Ascending aorta (tissue), 2 donors: ENCODE measurements at regions not wholly inside any gene's neighbourhood (a gene's known extent, or its start where the extent isn't known, plus 50 kb on each side); places are given as distances from the start of the nearest gene placed in this dataset.

ENCODE experiments used
- DNase-seq, 2 donors: peaks; one replicate each; pipeline ENCODE4 v3.0.0-alpha.2; 2019; ENCODE audit warnings: low spot score in 2 of 2
- H3K27ac ChIP-seq, 2 donors: fragments of 200-600 bp; sonication (generic); one replicate each; pipeline ENCODE4 v1.5.1; 2016 to 2017; ENCODE audit warnings: mild to moderate bottlenecking in 1 of 2
- H3K27me3 ChIP-seq: fragments of 200-600 bp; sonication (generic); one replicate; pipeline ENCODE4 v1.5.1; 2017
- H3K36me3 ChIP-seq, 2 donors: fragments of 200-600 bp; sonication (generic); one replicate each; pipeline ENCODE4 v1.5.1; 2016
- H3K4me1 ChIP-seq, 2 donors: fragments of 200-600 bp; sonication (generic); one replicate each; pipeline ENCODE4 v1.5.1; 2016 to 2017; ENCODE audit warnings: mild to moderate bottlenecking in 1 of 2
- H3K4me3 ChIP-seq, 2 donors: fragments of 200-600 bp; sonication (generic); one replicate each; pipeline ENCODE4 v1.5.1; 2016 to 2017; ENCODE audit warnings: mild to moderate bottlenecking in 1 of 2
- H3K9me3 ChIP-seq, 2 donors: fragments of 200-600 bp; sonication (generic); one replicate each; pipeline ENCODE4 v1.5.1; 2016
- intact Hi-C: fragments of 100-400 bp; cut with DNase I; formaldehyde crosslinking; loops from one replicate; pipeline ENCODE4 v1.15.1; 2023
- TF ChIP-seq, protein P1 (sequence below), 3 experiments: fragments of 200-600 bp in 2 of 3; fragments of 450-650 bp in 1 of 3; sonication (generic) in 2 of 3; IDR thresholded peaks; one replicate each; pipeline ENCODE4 v1.5.1; 2016 to 2019; ENCODE audit warnings: antibody characterized with exemption in 3 of 3, mild to moderate bottlenecking in 1 of 3, moderate library complexity in 1 of 3

DNA sequence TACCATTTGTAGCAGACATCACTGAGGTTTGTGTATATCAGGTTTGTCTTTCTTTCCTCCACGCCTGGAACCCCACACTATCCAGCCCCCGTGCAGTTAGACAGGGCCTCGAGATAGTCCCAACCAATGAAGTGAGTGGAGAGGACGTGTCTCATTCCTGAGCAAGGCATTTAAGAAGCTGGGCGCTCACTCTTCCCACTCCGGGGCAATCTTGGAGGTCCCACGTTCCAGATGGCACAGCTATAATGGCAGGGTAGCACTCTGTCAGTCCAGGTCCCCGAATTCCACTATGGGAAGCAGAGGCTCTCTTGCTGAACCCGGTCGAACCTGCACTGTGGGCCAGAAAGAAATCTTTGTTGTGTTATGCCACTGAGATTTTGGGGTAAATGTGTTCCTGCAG, 57.3 kb upstream of the CSF3R start:
- DNase-seq = no peak
- no peak overlapping the region for H3K27ac ChIP-seq
- no peaks in the 10 kb centered on the region for H3K36me3 ChIP-seq
- no peak overlapping the region for H3K4me3 ChIP-seq
- no peaks in the 10 kb centered on the region for H3K27me3 ChIP-seq
- no peaks in the 10 kb centered on the region for H3K9me3 ChIP-seq
- TF ChIP-seq, protein P1, sequence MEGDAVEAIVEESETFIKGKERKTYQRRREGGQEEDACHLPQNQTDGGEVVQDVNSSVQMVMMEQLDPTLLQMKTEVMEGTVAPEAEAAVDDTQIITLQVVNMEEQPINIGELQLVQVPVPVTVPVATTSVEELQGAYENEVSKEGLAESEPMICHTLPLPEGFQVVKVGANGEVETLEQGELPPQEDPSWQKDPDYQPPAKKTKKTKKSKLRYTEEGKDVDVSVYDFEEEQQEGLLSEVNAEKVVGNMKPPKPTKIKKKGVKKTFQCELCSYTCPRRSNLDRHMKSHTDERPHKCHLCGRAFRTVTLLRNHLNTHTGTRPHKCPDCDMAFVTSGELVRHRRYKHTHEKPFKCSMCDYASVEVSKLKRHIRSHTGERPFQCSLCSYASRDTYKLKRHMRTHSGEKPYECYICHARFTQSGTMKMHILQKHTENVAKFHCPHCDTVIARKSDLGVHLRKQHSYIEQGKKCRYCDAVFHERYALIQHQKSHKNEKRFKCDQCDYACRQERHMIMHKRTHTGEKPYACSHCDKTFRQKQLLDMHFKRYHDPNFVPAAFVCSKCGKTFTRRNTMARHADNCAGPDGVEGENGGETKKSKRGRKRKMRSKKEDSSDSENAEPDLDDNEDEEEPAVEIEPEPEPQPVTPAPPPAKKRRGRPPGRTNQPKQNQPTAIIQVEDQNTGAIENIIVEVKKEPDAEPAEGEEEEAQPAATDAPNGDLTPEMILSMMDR (IDR thresholded peaks at IDR 0.05) = no peak
- no peaks in the 10 kb centered on the region for H3K4me1 ChIP-seq
- intact Hi-C loops = no loop called here

GRCh38 chr1:36539526-36539925, 56.8 kb upstream of the CSF3R start:
- Histone ChIP-seq H3K9me3 (no peaks in the 10 kb centered on the region), H3K36me3 (no peaks in the 10 kb centered on the region), H3K4me3 (no peak overlapping the region), H3K27ac (no peak overlapping the region), H3K4me1 (no peaks in the 10 kb centered on the region), H3K27me3 (no peaks in the 10 kb centered on the region)
- intact Hi-C loops = no loop called here
- TF ChIP-seq, protein P1 (IDR thresholded peaks at IDR 0.05) = no peak
- no peak for DNase-seq

GRCh38 chr1:36537991-36538390, 55.3 kb upstream of the CSF3R start:
- Histone ChIP-seq H3K4me3 (no peak overlapping the region), H3K4me1 (no peaks in the 10 kb centered on the region), H3K27me3 (no peaks in the 10 kb centered on the region), H3K36me3 (no peaks in the 10 kb centered on the region), H3K9me3 (no peaks in the 10 kb centered on the region), H3K27ac (no peak overlapping the region)
- intact Hi-C loops = no loop called here
- TF ChIP-seq, protein P1 (IDR thresholded peaks at IDR 0.05) = no peak
- no peak for DNase-seq

DNA sequence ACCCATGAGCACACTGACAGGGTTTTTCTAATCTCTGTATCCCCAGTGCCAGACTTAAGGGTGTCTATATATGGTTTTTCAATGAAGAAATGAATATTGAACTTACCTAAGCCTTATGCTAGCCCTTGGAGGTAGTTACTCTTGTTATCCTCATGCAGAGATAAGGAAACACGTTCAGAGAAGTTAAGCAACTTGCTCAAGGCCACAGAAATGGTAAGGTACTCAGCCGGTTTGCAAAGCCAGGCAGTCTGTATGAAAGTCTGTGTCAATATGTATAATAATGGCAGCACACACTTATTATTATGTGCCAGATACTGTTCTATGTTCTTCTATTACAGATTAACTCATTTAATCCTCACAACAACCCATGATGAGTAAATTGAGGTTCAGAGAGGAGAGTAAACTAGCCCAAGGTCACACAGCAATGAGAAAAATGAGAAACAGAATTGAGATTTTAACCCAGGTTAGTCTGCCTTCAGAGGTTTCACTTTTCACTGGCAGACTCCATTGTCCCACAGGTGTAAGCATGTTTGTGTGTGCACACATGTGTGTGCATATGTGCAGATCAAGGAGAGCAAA, 54.6 kb upstream of the CSF3R start:
- no peaks in the 10 kb centered on the region for H3K4me1 ChIP-seq
- no peaks in the 10 kb centered on the region for H3K27me3 ChIP-seq
- H3K9me3 ChIP-seq = no peaks in the 10 kb centered on the region
- H3K27ac ChIP-seq = no peak overlapping the region
- TF ChIP-seq, protein P1 (IDR thresholded peaks at IDR 0.05) = no peak
- no peaks in the 10 kb centered on the region for H3K36me3 ChIP-seq
- intact Hi-C loops = no loop called here
- no peak overlapping the region for H3K4me3 ChIP-seq
- DNase-seq = no peak

DNA sequence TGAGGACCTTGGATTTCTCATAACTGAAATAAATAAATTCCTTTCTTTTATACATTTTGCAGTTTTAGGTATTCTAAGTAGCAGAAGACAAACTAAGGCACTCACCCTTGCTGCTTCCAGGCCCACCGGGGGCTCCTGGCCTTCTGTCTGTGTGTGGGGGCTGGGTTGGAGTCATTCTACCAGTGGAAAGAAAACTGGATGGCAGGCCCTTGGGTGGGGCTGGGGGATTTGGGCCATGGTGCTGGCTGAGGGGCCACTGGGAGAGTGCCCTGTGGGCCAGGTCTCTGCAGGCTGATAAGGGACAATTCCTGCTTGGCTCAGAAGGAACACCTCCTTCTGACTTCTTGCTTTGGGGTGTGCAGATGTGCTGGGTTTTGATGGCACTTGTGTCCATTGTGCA, 54.0 kb upstream of the CSF3R start:
- H3K36me3 ChIP-seq = no peaks in the 10 kb centered on the region
- no peak for DNase-seq

More for the DNA sequence above, 54.0 kb upstream of the CSF3R start:
- intact Hi-C loops = no loop called here
- Histone ChIP-seq H3K4me1 (no peaks in the 10 kb centered on the region), H3K9me3 (no peaks in the 10 kb centered on the region), H3K4me3 (no peak overlapping the region), H3K27me3 (no peaks in the 10 kb centered on the region), H3K27ac (no peak overlapping the region)
- TF ChIP-seq, protein P1 (IDR thresholded peaks at IDR 0.05) = no peak
